HG03159 (cell line): ENCODE measurements at regions not wholly inside any gene's neighbourhood (a gene's known extent, or its start where the extent isn't known, plus 50 kb on each side); places are given as distances from the start of the nearest gene placed in this dataset.
"Not testable (repeated sequence)": the region's sequence is repeated elsewhere in the genome, so short reads cannot be mapped to it uniquely, and the experiment has no call there.

Experiments used
- ATAC-seq: cut with Tn5 transposase; IDR thresholded peaks from one replicate; pipeline ENCODE4 v1.9.1; 2021; ENCODE audit warnings: mild to moderate bottlenecking, moderate library complexity; ENCODE audit not compliant: unreplicated experiment

DNA sequence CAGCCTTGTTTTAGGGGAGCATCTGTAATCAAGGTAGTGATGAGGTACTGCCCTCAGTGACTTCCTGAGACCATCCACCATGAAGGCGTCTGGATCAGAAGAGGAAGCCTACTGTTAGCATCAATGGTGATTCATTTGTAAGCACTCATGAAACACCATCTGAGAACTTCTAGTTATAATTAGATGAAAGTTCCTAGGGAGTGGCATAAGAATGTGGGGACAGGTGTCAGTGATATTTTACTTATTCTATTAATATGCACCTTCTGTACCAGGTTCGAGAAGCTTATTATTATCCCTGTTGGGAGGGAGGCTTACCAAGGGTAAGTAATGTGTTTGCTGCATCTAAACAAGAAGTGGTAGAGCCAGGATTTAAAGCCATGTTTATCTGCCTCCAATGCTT lies 295.8 kb upstream of the TBL1XR1 start:
- ATAC-seq: no peak

GRCh38 chr3:177494216-177494615 lies 296.9 kb upstream of the TBL1XR1 start:
- no peak for ATAC-seq

DNA sequence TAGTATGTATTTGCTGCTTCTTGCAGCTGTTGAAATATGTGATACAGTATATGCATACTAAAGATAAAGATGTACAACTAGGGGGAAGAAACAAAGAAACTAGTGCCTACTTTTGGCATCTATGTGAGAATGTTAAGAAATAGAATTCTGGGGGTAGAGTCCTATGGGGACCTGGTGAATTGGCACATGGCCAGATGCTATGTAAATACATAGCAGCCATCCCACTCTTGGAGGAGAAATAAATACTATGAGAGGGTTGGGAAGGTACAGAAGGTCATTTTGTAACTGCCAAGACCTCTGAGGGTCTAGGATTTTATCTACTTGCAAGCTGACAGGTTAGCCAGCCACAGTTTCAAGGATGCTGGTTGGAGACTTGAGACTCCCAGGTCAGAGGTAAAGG lies 298.3 kb upstream of the TBL1XR1 start:
- no peak for ATAC-seq

DNA sequence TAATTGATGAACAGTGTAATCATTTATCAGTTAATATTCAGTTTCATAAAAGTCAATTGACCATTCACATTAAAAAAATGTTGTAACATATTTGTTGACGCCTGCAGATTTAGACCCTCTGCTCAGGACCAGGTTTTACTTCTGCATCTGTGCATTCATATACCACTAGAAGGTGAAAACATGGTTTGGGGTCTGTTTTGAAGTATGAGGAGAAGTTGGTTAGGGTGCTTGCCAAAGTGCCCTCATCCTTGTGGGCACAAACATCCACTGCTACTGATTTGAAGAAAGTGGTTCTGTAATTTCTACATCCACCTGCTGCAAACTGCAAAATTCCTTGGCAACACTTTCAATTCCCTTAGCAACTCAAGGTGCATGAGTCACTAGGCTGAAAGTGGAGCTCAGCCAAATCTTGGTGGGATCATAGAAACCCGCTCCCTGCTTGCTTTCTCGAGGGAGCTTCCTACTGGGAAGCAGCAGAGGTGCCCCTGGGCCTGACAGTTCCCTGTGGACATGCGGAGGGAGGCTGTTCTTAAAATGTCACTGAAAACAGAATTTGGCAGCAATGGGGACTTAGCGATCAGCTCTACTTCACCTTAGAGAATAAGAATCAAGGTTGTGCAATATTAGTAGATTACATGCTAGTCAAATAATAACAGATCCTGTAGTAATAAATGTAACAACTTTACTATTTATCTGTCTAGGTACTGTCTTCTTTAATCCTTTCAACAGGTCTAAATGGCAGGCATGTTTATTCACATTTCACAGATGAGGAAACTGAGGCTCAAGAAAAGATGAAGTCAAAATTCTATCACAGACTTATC lies 301.0 kb upstream of the TBL1XR1 start:
- ATAC-seq: no peak

GRCh38 chr3:177499039-177499438 lies 301.8 kb upstream of the TBL1XR1 start:
- not testable (repeated sequence) for ATAC-seq

- ATAC-seq: no peak
Measured at GRCh38 chr3:177499779-177500423, 302.6 kb upstream of the TBL1XR1 start.

- no peak for ATAC-seq
Measured at GRCh38 chr3:177510693-177511216, 313.5 kb upstream of the TBL1XR1 start.

GRCh38 chr3:177512945-177513814 lies 315.9 kb upstream of the TBL1XR1 start:
- ATAC-seq: no peak

DNA sequence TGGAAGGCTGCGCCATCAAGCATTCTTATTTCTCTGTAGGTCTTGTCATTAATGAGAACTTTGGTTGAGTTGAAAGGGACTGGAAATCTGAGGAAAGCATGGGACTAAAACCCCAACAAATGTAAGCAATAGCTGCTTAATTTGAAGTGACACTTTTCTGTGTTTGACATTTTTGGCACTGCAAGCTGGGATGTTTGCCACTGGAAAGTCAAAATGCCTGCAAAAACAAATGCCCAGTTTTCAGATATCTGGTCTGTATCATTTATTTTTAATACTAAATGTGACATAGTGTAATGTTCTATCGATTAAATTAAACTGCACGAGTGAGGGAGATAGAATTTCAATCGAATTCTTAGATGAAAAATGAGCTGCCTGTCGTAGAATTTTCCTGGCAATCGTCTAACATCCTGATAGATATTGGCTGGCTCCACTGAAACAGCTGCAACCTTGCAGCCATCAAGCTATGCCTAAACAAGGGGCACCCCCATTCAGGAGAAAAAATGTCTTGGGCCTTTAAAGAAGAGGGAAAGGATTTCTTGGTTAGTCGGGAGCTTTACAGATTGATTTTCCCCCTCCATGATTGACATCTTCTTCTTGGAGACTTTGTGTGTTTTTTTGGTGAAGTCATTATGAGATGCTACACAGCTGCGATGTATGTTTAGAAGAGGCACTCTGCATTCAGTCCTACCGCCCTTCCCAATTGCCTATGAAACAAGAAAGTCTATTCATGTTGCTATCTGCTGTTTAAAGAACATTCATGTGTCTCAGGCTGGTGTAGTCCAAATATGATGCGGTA lies 316.7 kb upstream of the TBL1XR1 start:
- ATAC-seq: no peak

- ATAC-seq: no peak
Measured at GRCh38 chr3:177514611-177515499, 317.6 kb upstream of the TBL1XR1 start.

GRCh38 chr3:177515786-177516157 lies 318.5 kb upstream of the TBL1XR1 start:
- no peak for ATAC-seq

DNA sequence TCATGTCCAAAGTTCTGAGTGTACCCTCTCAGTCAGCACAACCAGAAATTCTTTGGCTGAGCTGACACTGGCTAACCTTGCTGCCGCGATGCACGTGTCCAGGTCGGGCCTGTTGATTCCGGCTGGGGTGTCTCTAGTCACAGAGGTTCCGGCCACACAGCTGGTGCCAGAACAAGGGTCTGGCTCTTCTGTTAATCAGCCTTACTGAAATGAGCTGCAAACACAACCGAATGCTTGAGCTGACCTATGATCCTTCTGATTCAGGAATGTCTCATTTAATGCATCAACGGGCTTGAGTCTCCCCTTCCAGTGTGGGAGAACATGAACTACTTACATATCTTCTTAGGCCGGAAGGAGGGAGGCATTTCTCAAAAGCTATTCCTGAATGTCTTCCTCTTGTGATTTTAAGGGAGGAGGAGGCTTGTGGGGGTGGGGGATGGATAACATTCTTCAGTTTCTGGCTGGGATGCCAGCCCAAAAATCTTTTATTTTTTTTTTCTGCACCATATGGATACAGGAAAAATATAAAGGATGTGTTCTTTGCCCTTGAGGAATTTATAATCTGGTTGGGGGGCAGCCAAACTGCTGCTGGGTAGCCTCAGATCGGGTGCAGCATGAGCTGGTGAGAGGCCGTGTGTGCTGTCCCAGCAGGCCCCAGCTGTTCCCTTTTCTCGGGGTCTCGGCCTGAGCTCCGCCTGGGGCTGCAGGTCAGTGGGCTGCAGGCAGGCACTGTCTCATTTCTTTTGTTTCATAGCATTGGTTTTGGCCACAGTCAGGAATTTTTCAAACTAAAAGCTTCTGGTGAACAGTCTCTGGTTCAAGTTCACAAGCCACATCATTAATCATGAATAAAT lies 319.1 kb upstream of the TBL1XR1 start:
- ATAC-seq: no peak

DNA sequence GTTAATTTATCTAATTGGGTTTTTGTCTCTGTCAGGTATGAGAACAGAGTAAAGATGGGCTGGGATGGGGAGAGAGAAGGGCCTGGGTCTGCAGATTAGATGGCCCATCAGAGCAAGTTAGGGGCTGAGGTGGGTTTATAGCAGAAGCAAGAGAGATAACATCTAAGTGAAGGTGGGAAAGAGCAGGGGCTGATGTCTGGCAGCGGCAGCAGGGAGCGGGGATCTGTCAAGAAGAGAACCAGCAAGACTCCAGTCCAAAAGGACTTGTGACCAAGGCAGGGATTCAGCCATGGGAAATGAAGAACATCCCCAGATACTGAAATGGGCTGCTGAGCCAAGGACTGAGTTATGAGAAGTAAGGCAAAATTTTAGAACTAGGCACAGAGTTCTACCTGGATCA lies 320.6 kb upstream of the TBL1XR1 start:
- ATAC-seq: no peak

GRCh38 chr3:177519588-177519987 lies 322.3 kb upstream of the TBL1XR1 start:
- ATAC-seq: no peak

DNA sequence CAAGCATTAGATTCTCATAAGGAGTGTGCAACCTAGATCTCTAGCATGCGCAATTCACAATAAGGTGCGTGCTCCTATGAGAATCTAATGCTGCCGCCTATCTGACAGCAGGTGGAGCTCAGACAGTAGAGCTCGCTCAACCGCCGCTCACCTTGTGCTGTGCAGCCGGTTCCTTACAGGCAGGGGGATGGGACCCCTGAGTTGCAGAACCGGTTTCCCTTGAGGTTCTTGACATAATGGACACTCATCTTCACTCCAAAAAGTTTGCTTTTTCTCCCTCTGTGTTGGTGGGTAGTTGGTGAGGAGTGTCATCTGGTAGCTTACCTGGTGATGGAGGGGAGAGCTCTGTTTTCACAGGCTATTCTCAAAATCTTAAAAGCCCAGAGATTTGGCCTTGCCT lies 324.0 kb upstream of the TBL1XR1 start:
- no peak for ATAC-seq

- no peak for ATAC-seq
Measured at GRCh38 chr3:177522051-177522450, 324.8 kb upstream of the TBL1XR1 start.

DNA sequence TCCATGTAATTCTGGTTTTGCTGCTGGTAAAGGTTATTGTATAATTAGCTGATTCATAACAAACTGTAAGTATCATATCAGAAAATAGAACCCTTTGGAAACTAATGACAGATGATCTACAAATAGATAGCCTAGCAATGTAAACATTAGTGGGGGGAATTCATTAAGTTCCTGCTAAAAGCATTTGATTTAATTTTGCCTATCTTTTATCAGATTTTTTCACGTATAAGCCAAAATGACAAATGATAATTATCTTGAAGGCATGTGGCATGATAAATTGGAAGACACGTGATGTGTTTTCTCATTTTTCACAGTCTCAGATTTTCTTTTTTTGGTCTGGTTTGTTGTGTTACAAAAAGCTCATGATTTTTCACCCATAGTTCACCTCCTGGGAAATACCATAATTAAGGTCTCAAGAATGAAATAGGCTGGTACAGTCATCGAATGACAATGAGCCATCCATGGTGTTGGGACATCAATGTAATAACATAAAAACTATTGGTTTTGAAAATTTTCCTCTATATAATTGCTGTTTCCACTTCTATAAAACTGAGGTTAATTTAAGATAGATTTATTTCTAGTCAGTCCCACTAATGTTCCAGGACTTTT lies 325.9 kb upstream of the TBL1XR1 start:
- ATAC-seq: no peak

DNA sequence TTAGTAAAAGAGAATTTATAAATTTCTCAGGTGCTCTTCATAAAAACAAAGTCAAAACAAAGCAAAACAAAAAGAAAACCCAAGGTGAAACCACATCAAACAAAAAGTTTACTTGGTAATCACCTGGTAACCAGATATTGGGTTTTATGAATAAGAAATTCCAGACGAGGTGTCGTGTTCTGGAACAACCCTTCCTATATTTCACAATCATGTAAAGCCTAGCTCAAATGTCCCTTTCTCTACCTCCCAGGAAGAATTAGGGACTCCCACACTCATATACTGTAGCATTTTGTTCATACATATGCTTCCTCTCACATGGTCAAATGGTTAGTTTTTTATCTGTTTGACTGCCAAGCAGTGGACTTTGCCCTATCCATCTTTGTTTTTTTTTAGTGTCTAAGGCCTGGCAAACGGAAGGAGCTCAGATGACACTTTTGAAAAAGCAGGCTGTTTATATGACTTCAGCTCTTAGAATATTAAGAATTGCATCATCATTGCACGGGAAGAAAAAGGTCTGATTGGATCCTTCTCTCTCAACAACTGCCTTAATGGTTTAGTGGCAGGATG lies 326.7 kb upstream of the TBL1XR1 start:
- no peak for ATAC-seq
